ENCODE measurements at regions not wholly inside any gene's neighbourhood (a gene's known extent, or its start where the extent isn't known, plus 50 kb on each side); places are given as distances from the start of the nearest gene placed in this dataset.
"Not testable (repeated sequence)": the region's sequence is repeated elsewhere in the genome, so short reads cannot be mapped to it uniquely, and the experiment has no call there.

GRCh38 chr7:119908948-119909347 is 364.0 kb upstream of the KCND2 start:
- no peak for DNase-seq

DNA sequence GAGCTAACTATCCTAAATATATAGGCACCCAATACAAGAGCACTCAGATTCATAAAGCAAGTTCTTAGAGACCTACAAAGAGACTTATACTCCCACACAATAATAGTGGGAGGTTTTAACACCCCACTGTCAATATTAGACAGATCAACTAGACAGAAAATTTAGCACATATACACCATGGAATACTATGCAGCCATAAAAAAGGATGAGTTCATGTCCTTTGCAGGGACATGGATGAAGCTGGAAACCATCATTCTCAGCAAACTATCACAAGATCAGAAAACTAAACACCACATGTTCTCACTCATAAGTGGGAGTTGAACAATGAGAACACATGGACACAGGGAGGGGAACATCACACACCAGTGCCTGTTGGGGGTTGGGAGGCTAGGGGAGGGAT is 358.9 kb upstream of the KCND2 start:
- DNase-seq = not testable (repeated sequence)

DNA sequence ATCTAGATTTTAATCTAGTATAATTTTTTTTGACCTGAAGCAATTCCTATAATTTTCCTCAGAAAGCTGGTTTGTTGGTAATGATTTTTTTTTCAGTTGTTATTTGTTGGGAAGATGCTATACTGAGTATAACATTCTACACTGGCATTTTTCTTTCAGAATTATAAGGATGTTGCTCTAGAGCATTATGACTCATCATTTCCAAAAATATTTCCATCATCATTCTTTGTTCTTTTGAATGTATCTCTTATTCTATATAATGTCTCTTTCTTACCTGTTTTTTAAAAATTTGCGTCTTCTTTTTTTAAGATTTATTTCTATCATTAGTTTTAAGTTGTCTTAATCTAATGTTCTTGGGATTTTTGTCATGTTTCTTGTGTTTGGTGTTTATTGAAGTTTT is 356.5 kb upstream of the KCND2 start:
- no peak for DNase-seq

- no peak for DNase-seq
Measured at GRCh38 chr7:119918185-119918584, 354.8 kb upstream of the KCND2 start.

DNA sequence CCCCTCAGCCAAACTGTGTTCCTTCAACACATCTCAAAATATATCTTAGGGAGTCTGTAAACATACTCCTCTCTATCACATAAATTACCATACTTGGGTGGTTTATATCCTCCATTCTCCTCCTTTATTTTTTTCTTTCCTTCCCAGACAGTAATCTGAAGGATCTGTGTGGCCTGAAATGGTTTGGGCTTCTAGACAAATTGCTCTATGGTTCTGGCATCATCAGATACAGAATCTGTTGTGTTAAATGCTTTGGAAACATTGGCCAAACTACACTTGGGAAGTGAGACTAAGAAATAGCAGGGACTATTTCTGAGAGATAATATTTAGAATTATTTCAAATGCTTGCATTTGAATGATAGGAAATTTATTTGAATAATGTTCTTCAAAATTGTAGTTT is 353.0 kb upstream of the KCND2 start:
- DNase-seq = no peak

GRCh38 chr7:119925581-119926289 is 347.2 kb upstream of the KCND2 start:
- DNase-seq = no peak

DNA sequence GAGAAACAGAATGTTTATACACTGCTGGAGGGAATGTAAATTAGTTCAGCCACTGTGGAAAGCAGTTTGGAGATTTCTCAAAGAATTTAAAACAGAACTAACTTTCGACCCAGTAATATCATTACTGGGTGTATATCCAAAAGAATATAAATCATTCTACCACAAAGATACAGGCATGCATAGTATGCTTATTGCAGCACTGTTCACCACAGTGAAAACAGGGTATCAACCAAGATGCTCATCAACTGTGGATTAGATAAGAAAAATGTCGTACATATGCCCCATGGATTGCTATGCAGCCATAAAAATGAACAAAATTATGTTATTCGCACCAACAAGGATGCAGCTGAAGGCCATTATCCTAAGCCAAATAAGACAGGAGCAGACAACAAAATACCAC is 343.1 kb upstream of the KCND2 start:
- DNase-seq = no peak

DNA sequence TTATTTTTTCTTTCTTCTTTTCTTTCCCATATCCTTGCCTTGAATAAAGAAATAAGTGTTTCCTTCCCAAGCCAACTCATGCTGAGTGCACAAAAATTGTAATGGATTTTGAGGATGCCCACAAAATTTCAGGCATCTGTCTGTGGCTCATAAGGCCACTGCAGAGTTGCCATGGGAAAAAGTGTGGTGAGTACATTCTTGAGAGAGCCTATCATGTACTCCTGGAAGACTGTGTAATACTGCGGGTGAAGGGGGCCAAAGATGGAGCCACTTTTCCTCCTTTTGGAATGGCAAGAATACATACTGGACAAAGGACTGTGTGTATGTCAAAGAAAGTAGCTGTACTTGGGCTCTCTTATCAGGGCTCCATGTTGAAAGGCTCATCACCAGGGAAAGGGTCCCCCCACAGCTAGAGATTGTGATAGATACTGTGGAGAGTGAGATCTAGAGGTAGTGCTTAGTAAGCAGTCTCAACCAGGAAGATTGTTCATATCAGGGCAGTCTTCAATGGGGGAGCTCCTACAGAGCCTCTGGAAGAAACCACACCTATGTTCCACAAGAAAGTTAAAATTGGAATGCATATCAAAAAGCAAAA is 341.6 kb upstream of the KCND2 start:
- DNase-seq = no peak

GRCh38 chr7:119935418-119936025 is 337.5 kb upstream of the KCND2 start:
- peak; percentile 4 for DNase-seq

- no peak for DNase-seq
Measured at GRCh38 chr7:119936836-119937235, 336.1 kb upstream of the KCND2 start.

DNA sequence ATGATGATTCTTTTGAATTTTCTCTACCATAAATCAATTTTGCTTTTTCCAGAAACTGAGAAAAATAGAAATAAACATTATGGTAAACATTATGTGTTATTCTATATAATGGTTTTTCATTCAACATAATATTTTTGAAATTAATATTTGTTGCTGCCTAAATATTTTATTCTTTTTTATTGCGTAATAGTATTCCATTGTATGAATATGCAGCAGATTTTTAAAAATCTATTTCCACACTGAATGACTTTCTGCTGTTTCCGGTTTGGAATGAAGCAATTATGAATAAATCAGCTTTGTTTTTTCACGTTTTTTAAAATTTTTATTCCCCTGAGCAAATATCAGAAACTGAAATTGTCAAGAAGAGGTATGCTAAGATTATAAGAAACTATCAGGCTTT is 335.2 kb upstream of the KCND2 start:
- DNase-seq = no peak

DNA sequence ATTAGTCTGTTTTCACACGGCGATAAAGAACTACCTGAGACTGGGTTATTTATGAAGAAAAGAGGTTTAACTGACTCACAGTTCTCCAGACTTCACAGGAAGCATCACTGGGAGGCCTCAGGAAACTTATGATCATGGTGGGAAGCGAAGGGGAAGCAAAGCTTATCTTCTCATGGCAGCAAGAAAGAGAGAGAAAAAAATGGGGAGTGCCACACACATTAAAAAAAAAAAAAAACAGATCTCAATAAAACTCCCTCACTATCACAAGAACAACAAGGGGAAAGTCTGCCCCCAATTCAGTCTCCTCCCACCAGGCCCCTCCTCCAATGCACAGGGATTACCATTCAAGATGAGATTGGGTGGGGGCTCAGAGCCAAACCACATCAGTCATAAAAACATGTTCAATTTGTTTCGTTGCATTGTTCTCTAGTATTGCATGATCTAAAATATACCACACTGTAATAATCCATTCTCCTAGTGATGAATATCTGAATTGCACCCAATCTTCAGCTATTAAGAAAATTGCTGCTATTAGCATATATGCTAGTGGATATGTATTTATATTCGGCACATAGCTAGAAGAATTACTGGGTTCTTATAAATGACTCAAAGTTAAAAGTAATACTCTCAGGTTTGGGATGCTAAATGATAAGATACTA is 328.9 kb upstream of the KCND2 start:
- DNase-seq = no peak

- DNase-seq = no peak
Measured at GRCh38 chr7:119944601-119944972, 328.4 kb upstream of the KCND2 start.

DNA sequence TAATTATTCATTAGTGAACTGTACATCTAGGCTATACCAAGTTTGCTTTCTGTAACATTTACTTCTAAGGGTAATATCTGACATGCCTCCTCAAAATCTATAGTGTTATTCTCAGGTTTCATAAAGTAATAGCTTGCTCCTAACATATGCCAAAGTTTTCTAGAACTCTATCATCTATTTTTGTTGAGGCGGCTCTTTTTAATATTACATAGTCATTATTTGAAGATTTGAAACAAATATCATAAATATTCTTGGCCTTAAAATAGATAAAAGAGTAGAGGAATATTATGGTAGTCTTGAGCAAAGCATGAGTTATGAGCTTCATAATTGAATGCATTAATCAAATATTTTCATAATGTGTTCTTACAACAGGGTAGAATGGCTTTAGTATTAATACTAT is 327.2 kb upstream of the KCND2 start:
- no peak for DNase-seq

GRCh38 chr7:119949053-119949452 is 323.9 kb upstream of the KCND2 start:
- no peak for DNase-seq

GRCh38 chr7:119950390-119951041 is 322.5 kb upstream of the KCND2 start:
- DNase-seq = not testable (repeated sequence)

DNA sequence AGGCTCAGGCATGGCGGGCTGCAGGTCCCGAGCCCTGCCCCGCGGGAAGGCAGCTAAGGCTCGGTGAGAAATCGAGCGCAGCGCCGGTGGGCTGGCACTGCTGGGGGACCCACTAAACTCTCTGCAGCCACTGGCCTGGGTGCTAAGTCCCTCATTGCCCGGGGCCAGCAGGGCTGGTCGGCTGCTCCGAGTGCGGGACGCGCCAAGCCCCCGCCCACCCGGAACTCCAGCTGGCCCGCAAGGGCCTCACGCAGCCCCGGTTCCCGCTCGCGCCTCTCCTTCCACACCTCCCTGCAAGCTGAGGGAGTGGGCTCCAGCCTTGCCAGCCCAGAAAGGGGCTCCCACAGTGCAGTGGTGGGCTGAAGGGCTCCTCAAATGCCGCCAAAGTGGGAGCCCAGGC is 321.4 kb upstream of the KCND2 start:
- not testable (repeated sequence) for DNase-seq

- no peak for DNase-seq
Measured at GRCh38 chr7:119957335-119957734, 315.6 kb upstream of the KCND2 start.

- no peak for DNase-seq
Measured at GRCh38 chr7:119959811-119960210, 313.2 kb upstream of the KCND2 start.

- DNase-seq = no peak
Measured at GRCh38 chr7:119963654-119964053, 309.3 kb upstream of the KCND2 start.

DNA sequence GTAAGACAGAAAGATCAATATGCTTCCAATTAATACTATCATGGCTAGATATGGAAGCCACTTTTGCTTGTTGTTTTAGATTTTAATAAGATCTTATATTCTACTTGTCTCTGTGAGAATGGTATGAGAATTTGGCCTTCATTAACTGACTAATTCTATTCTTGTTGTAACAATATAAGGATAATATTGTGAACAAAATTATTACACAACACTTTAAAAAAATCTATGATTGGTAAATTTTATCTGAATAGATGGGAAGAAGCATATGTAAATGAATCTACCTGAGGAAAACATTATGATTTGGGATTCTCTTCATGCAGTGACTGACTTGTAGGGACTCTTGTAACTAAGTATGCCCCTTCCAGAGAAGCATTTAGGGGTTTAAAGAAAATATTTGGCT is 308.9 kb upstream of the KCND2 start:
- no peak for DNase-seq

DNA sequence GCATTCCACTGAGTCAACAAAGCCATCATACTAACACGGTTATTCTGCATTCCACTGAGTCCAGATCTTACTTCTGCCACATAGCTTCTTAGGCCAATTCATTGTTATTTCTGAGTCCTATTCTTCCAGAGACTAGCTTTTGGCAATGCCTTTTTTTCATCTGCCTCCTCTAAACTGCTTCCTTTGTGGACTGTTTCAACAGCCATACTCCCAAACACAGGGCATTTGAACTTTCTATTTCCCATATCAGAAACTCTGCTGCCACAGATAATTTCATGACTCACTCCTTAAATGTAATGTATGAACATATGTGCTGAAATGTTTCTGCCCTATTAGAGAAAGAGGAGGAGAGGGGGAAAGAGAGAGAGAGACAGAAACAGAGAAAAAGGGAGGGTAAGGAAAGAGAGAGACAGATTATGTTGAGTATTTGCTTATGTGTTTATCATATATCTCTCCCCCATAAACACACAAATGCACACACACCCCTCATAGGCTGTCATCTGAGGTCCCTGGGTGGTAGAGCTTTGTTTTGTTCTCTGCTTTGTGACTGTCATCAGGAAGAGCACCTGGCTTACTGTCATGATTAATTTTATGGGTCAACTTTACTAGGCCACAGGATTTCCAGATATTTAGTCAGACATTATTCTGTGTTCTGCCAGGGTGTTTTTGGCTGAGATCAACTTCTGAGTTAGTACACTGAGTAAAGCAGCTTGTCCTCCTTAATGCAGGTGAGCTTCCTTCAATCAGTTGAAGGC is 308.0 kb upstream of the KCND2 start:
- no peak for DNase-seq

- no peak for DNase-seq
Measured at GRCh38 chr7:119967221-119967620, 305.8 kb upstream of the KCND2 start.
